WTC11 (cell line): ENCODE measurements at regions not wholly inside any gene's neighbourhood (a gene's known extent, or its start where the extent isn't known, plus 50 kb on each side); places are given as distances from the start of the nearest gene placed in this dataset.

Source experiments
- ARID4B ChIP-seq: sonication (generic); formaldehyde crosslinking; IDR thresholded peaks from 2 replicates; pipeline ENCODE4 v1.8.0; 2023; ENCODE audit warnings: missing genetic modification reagents, mild to moderate bottlenecking, borderline replicate concordance
- ATF2 ChIP-seq: sonication (generic); formaldehyde crosslinking; IDR thresholded peaks from 2 replicates; pipeline ENCODE4 v1.8.1; 2022; ENCODE audit warnings: low read depth, missing genetic modification reagents, borderline replicate concordance
- ATF6 ChIP-seq: sonication (generic); formaldehyde crosslinking; IDR thresholded peaks from 2 replicates; pipeline ENCODE4 v1.8.1; 2023; ENCODE audit warnings: mild to moderate bottlenecking, missing genetic modification reagents
- CREM ChIP-seq: sonication (generic); formaldehyde crosslinking; IDR thresholded peaks from 2 replicates; pipeline ENCODE4 v1.8.1; 2022; ENCODE audit warnings: mild to moderate bottlenecking, missing genetic modification reagents, moderate library complexity
- CTCF ChIP-seq: fragments of 200-600 bp; IDR thresholded peaks from 2 replicates; pipeline ENCODE4 v1.8.0; 2022; ENCODE audit warnings: antibody characterized with exemption
- E2F1 ChIP-seq: sonication (generic); formaldehyde crosslinking; IDR thresholded peaks from 2 replicates; pipeline ENCODE4 v1.8.0; 2022; ENCODE audit warnings: mild to moderate bottlenecking, missing genetic modification reagents
- MYBL2 ChIP-seq: sonication (generic); formaldehyde crosslinking; IDR thresholded peaks from 2 replicates; pipeline ENCODE4 v1.8.1; 2023; ENCODE audit warnings: mild to moderate bottlenecking, moderate library complexity, missing genetic modification reagents
- SP1 ChIP-seq: sonication (generic); formaldehyde crosslinking; conservative IDR thresholded peaks from 2 replicates; pipeline ENCODE4 v1.8.1; 2022; ENCODE audit warnings: missing genetic modification reagents
- TCF7 ChIP-seq: sonication (generic); formaldehyde crosslinking; IDR thresholded peaks from 2 replicates; pipeline ENCODE4 v1.8.0; 2022; ENCODE audit warnings: mild to moderate bottlenecking, low read depth, missing genetic modification reagents, moderate library complexity

- TF ChIP-seq SP1 (CRISPR knock-in tag): no peak
- TF ChIP-seq CTCF: no peak
- TF ChIP-seq ATF2 (CRISPR knock-in tag): no peak
- TF ChIP-seq E2F1 (CRISPR knock-in tag): no peak
- no peak for TF ChIP-seq ATF6 (CRISPR knock-in tag)
- no peak for TF ChIP-seq MYBL2 (CRISPR knock-in tag)
- no peak for TF ChIP-seq ARID4B (CRISPR knock-in tag)
- no peak for TF ChIP-seq TCF7 (CRISPR knock-in tag)
- no peak for TF ChIP-seq CREM (CRISPR knock-in tag)
Observed at GRCh38 chr1:73744985-73745384, 453.0 kb downstream of the LRRIQ3 start.
